ENCODE measurements at regions not wholly inside any gene's neighbourhood (a gene's known extent, or its start where the extent isn't known, plus 50 kb on each side); places are given as distances from the start of the nearest gene placed in this dataset.

GRCh38 chr3:117404141-117404540, 694.6 kb downstream of the TUSC7 start:
- no peak for DNase-seq

- DNase-seq: no peak
These were observed 695.2 kb downstream of the TUSC7 start for GRCh38 chr3:117404730-117405129.

- no peak for DNase-seq
These were observed 695.8 kb downstream of the TUSC7 start for GRCh38 chr3:117405359-117405758.

DNA sequence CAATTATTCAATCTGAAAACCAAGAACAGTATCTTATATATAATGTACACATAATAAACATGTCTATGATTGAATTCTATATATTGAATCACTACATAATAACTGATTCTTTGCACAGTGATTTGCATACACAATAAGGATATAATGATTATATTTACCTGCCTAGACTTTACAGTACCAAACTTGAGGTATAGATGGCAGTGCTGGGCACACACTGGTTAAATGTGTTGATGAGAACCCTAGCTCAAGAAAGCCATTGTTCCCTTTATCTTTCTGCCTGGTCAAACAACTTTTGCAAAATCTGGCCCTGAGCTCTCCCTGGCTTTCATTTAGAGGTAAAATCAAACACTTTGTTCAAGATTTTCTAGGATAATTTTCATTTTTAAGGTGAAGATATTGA, 697.7 kb downstream of the TUSC7 start:
- no peak for DNase-seq

- DNase-seq: no peak
These were observed 699.2 kb downstream of the TUSC7 start for GRCh38 chr3:117408811-117409210.

DNA sequence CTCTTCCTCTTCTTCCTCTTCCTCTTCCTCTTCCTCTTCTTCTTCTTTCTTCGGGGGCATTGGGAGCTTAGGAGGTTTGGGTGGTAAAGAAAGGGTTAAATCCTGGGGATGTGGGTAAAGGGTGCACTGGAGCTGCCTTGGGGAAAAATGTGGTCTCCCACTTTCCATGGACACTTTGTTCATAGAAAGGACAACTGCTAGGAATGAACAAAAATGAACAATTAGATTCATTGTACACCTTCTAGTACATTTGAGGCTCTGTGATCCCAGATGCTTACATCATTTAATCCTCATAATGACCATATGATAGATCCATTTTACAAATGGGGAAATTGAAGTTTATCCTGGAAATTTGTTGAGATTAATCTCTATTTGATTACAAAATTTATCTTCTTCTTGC, 699.7 kb downstream of the TUSC7 start:
- DNase-seq: no peak

GRCh38 chr3:117409701-117410459, 700.3 kb downstream of the TUSC7 start:
- no peak for DNase-seq

GRCh38 chr3:117411971-117412370, 702.4 kb downstream of the TUSC7 start:
- no peak for DNase-seq

DNA sequence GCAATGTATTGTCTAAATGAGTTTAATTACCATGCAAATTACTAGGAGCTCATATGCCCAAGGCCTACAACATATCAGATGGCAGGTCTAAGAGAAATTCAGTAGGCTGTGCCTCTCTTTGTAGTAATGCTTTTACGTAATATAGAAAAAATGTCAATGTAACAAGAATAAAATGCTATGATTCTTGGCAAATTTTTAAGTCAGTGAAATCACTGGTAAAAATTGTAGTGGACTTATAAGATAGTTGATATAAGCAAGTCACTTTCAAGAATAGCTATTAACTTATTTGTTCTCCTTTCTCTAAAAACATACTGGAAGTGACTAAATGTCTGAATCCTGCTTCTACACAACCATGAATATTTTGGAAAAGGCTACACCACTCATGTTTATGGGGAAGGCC, 707.8 kb downstream of the TUSC7 start:
- DNase-seq: no peak

DNA sequence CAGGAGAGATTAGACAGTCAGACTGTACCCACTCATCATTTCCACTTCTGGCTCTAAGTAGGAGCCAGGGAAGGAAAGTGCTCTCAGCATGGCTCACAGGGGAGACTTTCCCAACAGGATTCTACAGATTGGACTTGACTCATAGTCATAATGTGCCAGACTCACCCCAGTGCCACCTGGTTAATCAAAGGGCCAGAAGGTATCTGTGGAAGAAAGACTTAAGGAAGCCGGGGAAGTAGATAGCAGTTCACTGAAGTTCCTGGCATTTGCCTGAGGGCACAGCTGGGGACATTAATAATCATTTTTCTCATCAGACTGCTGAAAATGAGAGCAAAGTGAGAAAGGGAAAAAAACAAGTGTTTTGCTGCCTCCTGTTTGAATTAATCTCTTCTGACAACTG, 717.5 kb downstream of the TUSC7 start:
- DNase-seq: no peak

- no peak for DNase-seq
These were observed 723.8 kb downstream of the TUSC7 start for GRCh38 chr3:117433427-117433826.

GRCh38 chr3:117434661-117435412, 725.3 kb downstream of the TUSC7 start:
- no peak for DNase-seq

- DNase-seq: no peak
These were observed 725.9 kb downstream of the TUSC7 start for GRCh38 chr3:117435506-117435905.

DNA sequence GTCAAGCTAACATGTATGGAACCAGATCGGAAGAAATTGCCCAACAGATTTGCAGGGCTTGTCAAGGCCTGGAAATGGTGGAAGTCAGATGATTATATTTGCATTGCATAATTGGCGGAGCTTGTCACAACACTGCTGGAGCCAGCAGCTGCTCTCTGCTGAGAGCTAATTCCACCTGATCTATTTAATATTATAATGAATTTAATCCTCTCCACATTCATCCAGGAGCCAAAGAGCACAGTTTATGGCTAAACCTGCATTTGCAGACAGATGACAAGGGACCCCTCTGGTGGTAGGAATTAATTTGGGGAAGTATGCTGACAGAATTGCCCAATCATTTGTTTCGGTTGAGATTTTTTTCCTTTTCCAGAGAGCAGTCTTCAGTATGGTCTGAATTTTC, 730.2 kb downstream of the TUSC7 start:
- DNase-seq: peak; percentile 9

GRCh38 chr3:117441851-117442250, 732.3 kb downstream of the TUSC7 start:
- no peak for DNase-seq

DNA sequence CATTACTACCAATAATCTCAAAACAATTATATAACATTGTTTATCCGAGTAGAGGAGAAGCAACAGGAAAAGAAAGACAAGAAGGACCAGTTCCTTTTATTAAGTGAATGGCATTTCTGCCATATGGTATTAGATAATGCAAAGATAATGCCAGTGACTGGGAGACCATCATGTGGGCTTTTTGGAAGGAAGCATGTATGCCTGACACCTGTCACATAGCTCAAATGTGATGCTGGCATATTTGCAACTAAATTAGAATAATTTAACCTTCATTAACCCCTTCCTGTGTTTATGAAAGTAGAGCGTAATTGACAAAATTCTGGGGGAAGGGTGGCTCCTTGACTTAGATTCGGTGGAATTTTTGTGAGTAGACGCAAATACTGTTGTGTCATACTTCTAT, 733.0 kb downstream of the TUSC7 start:
- DNase-seq: no peak

DNA sequence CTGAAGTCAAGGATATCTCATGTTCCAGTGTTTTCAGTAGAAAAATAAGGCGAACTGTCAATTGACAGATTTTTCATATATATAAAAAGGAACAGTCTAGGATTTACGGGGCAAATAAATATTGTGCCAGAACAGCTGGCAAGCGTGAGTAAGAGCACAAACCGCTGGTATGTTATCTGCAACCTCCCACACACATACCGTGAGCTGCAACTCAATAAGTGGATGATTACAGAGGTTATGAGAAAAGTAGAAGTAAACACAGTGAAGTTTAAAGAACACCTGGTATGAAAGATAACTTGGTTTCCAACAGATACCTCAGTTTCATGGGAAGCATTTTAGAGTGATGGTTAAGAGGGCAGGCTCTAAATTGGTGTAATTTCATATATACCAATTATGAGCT, 733.4 kb downstream of the TUSC7 start:
- no peak for DNase-seq

DNA sequence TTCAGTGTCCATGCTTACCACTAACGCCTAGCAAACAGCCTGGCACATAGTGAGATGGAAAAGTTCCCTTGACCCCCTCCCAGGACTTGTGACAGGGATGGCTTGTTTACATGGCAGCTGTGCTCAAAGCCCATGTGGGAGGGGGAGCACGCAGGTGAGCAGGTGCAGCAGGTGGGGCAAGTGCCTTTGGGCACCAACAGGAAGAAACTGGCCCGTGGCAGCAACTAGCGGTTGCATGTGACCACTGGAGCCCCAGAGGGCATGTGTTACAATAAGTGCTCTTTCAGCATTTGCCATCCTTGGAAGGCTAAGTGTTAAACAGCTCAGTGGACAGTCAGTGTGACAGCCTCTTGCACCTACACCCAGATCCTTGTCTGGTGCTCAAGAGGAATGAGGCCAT, 734.6 kb downstream of the TUSC7 start:
- no peak for DNase-seq

- DNase-seq: no peak
These were observed 737.8 kb downstream of the TUSC7 start for GRCh38 chr3:117447419-117447818.

DNA sequence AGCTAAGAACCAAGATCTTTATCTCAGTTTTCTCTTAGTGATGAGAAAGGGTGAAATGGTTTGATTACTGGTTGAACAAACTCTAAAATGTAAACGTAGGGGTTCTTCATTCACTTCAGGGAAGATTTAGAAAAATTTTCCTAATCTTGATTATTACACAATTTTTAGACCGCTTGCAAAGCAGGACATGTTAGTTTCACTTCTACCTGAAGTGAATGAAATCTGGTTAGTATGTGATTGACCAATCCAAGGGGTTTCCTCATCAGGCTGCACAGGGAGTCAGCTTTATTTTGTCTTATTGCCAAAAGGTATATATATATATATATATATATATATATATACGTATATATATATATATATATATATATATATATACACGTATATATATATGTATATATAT, 740.4 kb downstream of the TUSC7 start:
- DNase-seq: no peak

DNA sequence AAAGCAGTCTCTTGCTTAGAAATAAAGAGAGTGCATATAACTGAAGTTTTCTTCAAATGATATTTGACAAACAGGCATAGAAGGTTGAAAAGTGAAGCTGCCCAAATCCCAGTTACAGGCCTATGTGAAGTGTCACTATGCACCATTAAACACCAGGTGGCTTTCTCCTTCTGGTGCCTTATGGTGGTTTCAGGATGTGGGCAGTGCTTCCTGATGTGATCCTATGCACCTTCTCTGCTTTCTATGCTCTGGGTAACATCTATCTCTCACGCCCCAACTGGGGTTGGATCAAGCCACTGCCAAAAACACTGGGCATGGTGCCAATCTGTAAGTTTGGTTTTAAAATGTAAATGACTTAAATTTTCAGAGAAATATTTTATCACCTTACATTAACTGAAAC, 744.7 kb downstream of the TUSC7 start:
- no peak for DNase-seq

DNA sequence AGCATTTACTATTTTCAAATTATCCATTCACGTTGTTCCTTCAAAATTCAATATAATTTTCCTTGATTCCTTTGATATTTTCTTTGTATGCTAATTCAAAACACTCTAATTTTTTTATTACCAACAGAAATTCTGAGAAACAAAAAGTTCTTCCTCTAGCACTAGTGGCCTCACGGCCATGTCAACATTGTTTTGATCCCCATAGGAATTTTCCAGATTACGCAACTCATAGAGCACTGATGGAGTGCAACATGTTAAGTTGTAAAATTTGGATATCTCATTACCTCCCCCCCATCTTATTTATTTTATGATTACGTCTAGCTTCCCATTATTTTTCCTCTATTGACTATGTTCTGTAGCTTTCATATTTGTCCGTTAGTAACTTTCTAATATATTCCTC, 745.3 kb downstream of the TUSC7 start:
- no peak for DNase-seq

- no peak for DNase-seq
These were observed 746.2 kb downstream of the TUSC7 start for GRCh38 chr3:117455782-117456181.

All from muscle of arm (tissue), 1 donor.